GM23338 (cell line): ENCODE measurements at regions not wholly inside any gene's neighbourhood (a gene's known extent, or its start where the extent isn't known, plus 50 kb on each side); places are given as distances from the start of the nearest gene placed in this dataset.

Experiments
- ATAC-seq: fragments of 200-7000 bp; cut with Tn5 transposase; 3 replicates; pipeline ENCODE4 v1.9.1; 2020
- DNase-seq: peaks from one replicate; pipeline ENCODE4 v3.0.0-alpha.2; 2015; ENCODE audit warnings: low spot score
- H2AFZ ChIP-seq: fragments of 200-600 bp; sonication (generic); 2 replicates; pipeline ENCODE4 v1.8.0; 2016; ENCODE audit warnings: antibody characterized with exemption, mild to moderate bottlenecking, moderate library complexity
- H3F3A ChIP-seq: fragments of 200-600 bp; sonication (generic); replicated peaks from 2 replicates; pipeline ENCODE4 v1.8.0; 2017; ENCODE audit warnings: antibody characterized with exemption, mixed run types, low read depth
- H3K27ac ChIP-seq: fragments of 200-600 bp; sonication (generic); 2 replicates; pipeline ENCODE4 v1.6.1; 2016; ENCODE audit warnings: low read depth
- H3K27me3 ChIP-seq: fragments of 200-600 bp; sonication (generic); 2 replicates; pipeline ENCODE4 v1.8.0; 2016; ENCODE audit warnings: mild to moderate bottlenecking, mixed run types, moderate library complexity; ENCODE audit not compliant: insufficient read depth
- H3K36me3 ChIP-seq: fragments of 200-600 bp; sonication (generic); 2 replicates; pipeline ENCODE4 v1.8.0; 2016; ENCODE audit warnings: mild to moderate bottlenecking; ENCODE audit not compliant: insufficient read depth
- H3K4me1 ChIP-seq: fragments of 200-600 bp; sonication (generic); 2 replicates; pipeline ENCODE4 v1.8.0; 2016; ENCODE audit warnings: mild to moderate bottlenecking, moderate library complexity; ENCODE audit not compliant: insufficient read depth
- H3K4me2 ChIP-seq: fragments of 200-600 bp; sonication (generic); 2 replicates; pipeline ENCODE4 v1.7.1; 2017; ENCODE audit warnings: mixed run types
- H3K4me3 ChIP-seq: fragments of 200-600 bp; sonication (generic); 2 replicates; pipeline ENCODE4 v1.6.1; 2016; ENCODE audit warnings: mixed run types
- H3K79me2 ChIP-seq: fragments of 200-600 bp; sonication (generic); replicated peaks from 2 replicates; pipeline ENCODE4 v1.8.0; 2017; ENCODE audit warnings: mild to moderate bottlenecking; ENCODE audit not compliant: insufficient read depth
- H3K9me2 ChIP-seq: fragments of 200-600 bp; sonication (generic); 2 replicates; pipeline ENCODE4 v1.8.0; 2017; ENCODE audit not compliant: insufficient read depth
- H4K20me1 ChIP-seq: fragments of 200-600 bp; sonication (generic); replicated peaks from 2 replicates; pipeline ENCODE4 v1.8.0; 2017; ENCODE audit warnings: mild to moderate bottlenecking; ENCODE audit not compliant: insufficient read depth
- H3K27ac Mint-ChIP-seq: 2 replicates; pipeline ENCODE4 v1.8.0; 2020; ENCODE audit warnings: inconsistent platforms, mild to moderate bottlenecking, moderate library complexity, mixed read lengths
- H3K27me3 Mint-ChIP-seq: 3 replicates; pipeline ENCODE4 v1.8.0; 2022; ENCODE audit warnings: low read depth, mild to moderate bottlenecking, moderate library complexity, mixed read lengths, inconsistent platforms; ENCODE audit not compliant: insufficient read depth, poor library complexity
- H3K36me3 Mint-ChIP-seq: 3 replicates; pipeline ENCODE4 v1.8.0; 2021; ENCODE audit warnings: low read depth, mild to moderate bottlenecking, inconsistent platforms, moderate library complexity, mixed read lengths
- H3K4me1 Mint-ChIP-seq: 3 replicates; pipeline ENCODE4 v1.8.0; 2020; ENCODE audit warnings: mild to moderate bottlenecking, inconsistent platforms, mixed read lengths
- H3K4me3 Mint-ChIP-seq: 3 replicates; pipeline ENCODE4 v1.8.0; 2021; ENCODE audit warnings: moderate library complexity, mild to moderate bottlenecking, inconsistent platforms, mixed read lengths
- H3K9me3 Mint-ChIP-seq: 3 replicates; pipeline ENCODE4 v1.8.0; 2020; ENCODE audit warnings: moderate library complexity, mild to moderate bottlenecking, inconsistent platforms, mixed read lengths
- EZH2phosphoT487 ChIP-seq: fragments of 200-600 bp; sonication (generic); IDR thresholded peaks from one replicate; pipeline ENCODE4 v1.8.1; 2018; ENCODE audit warnings: antibody characterized with exemption; ENCODE audit not compliant: unreplicated experiment
- JUNB ChIP-seq: IDR thresholded peaks from one replicate; pipeline ENCODE4 v1.6.1; 2016; ENCODE audit warnings: antibody characterized with exemption; ENCODE audit not compliant: unreplicated experiment
- NANOG ChIP-seq: IDR thresholded peaks from 2 replicates; pipeline ENCODE4 v1.6.1; 2016; ENCODE audit warnings: antibody characterized with exemption, borderline replicate concordance
- POLR2AphosphoS5 ChIP-seq: IDR thresholded peaks from 2 replicates; pipeline ENCODE4 v1.6.1; 2016; ENCODE audit warnings: antibody characterized with exemption, low read depth
- STAT1 ChIP-seq: IDR thresholded peaks from one replicate; pipeline ENCODE4 v1.6.1; 2016; ENCODE audit warnings: antibody characterized with exemption; ENCODE audit not compliant: unreplicated experiment
- ZNF331 ChIP-seq: fragments of 250-450 bp; sonication (Bioruptor Pico); IDR thresholded peaks from 2 replicates; pipeline ENCODE4 v1.5.0; 2020; ENCODE audit warnings: low read depth, mild to moderate bottlenecking, moderate library complexity
- TF ChIP-seq, protein P1 (sequence below): fragments of 250-450 bp; sonication (Bioruptor Pico); IDR thresholded peaks from 2 replicates; pipeline ENCODE4 v1.5.0; 2020; ENCODE audit warnings: mild to moderate bottlenecking, moderate library complexity
- TF ChIP-seq, protein P2 (sequence below), 2 experiments: fragments of 200-600 bp in 1 of 2; sonication (generic) in 1 of 2; conservative IDR thresholded peaks; 2 replicates each; pipeline versions ENCODE4 v1.5.1 to v1.6.1; 2016 to 2017; ENCODE audit warnings: antibody characterized with exemption in 2 of 2, low read depth in 2 of 2, mild to moderate bottlenecking in 2 of 2, moderate library complexity in 1 of 2

DNA sequence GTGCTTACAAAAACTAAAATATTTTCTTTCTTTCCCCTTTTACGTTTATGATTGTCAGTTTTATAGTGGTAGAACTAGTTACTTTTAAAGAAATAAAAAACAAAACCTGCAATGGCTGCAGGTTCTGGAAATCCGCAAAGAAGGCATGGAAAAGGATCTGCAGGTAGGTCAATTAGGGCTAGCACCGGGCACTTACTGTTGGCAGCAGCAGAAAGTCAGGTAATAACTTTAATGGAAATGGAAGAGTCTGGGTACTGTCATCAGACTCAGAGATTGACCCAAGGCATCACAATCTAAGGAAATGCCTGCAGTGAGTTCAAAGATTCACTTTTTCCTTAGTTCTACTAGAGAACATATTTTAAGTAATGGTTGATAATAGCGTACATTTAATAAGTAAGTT is 1136.3 kb upstream of the B3GALT2 start (continued):
- TF ChIP-seq, protein P1, sequence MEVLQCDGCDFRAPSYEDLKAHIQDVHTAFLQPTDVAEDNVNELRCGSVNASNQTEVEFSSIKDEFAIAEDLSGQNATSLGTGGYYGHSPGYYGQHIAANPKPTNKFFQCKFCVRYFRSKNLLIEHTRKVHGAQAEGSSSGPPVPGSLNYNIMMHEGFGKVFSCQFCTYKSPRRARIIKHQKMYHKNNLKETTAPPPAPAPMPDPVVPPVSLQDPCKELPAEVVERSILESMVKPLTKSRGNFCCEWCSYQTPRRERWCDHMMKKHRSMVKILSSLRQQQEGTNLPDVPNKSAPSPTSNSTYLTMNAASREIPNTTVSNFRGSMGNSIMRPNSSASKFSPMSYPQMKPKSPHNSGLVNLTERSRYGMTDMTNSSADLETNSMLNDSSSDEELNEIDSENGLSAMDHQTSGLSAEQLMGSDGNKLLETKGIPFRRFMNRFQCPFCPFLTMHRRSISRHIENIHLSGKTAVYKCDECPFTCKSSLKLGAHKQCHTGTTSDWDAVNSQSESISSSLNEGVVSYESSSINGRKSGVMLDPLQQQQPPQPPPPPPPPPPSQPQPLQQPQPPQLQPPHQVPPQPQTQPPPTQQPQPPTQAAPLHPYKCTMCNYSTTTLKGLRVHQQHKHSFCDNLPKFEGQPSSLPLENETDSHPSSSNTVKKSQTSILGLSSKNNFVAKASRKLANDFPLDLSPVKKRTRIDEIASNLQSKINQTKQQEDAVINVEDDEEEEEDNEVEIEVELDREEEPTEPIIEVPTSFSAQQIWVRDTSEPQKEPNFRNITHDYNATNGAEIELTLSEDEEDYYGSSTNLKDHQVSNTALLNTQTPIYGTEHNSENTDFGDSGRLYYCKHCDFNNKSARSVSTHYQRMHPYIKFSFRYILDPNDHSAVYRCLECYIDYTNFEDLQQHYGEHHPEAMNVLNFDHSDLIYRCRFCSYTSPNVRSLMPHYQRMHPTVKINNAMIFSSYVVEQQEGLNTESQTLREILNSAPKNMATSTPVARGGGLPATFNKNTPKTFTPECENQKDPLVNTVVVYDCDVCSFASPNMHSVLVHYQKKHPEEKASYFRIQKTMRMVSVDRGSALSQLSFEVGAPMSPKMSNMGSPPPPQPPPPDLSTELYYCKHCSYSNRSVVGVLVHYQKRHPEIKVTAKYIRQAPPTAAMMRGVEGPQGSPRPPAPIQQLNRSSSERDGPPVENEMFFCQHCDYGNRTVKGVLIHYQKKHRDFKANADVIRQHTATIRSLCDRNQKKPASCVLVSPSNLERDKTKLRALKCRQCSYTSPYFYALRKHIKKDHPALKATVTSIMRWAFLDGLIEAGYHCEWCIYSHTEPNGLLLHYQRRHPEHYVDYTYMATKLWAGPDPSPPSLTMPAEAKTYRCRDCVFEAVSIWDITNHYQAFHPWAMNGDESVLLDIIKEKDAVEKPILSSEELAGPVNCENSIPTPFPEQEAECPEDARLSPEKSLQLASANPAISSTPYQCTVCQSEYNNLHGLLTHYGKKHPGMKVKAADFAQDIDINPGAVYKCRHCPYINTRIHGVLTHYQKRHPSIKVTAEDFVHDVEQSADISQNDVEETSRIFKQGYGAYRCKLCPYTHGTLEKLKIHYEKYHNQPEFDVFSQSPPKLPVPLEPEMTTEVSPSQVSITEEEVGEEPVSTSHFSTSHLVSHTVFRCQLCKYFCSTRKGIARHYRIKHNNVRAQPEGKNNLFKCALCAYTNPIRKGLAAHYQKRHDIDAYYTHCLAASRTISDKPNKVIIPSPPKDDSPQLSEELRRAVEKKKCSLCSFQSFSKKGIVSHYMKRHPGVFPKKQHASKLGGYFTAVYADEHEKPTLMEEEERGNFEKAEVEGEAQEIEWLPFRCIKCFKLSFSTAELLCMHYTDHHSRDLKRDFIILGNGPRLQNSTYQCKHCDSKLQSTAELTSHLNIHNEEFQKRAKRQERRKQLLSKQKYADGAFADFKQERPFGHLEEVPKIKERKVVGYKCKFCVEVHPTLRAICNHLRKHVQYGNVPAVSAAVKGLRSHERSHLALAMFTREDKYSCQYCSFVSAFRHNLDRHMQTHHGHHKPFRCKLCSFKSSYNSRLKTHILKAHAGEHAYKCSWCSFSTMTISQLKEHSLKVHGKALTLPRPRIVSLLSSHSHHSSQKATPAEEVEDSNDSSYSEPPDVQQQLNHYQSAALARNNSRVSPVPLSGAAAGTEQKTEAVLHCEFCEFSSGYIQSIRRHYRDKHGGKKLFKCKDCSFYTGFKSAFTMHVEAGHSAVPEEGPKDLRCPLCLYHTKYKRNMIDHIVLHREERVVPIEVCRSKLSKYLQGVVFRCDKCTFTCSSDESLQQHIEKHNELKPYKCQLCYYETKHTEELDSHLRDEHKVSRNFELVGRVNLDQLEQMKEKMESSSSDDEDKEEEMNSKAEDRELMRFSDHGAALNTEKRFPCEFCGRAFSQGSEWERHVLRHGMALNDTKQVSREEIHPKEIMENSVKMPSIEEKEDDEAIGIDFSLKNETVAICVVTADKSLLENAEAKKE (CRISPR knock-in tag) = no peak
- no peak for TF ChIP-seq POLR2AphosphoS5
- TF ChIP-seq JUNB = no peak
- TF ChIP-seq, protein P2, sequence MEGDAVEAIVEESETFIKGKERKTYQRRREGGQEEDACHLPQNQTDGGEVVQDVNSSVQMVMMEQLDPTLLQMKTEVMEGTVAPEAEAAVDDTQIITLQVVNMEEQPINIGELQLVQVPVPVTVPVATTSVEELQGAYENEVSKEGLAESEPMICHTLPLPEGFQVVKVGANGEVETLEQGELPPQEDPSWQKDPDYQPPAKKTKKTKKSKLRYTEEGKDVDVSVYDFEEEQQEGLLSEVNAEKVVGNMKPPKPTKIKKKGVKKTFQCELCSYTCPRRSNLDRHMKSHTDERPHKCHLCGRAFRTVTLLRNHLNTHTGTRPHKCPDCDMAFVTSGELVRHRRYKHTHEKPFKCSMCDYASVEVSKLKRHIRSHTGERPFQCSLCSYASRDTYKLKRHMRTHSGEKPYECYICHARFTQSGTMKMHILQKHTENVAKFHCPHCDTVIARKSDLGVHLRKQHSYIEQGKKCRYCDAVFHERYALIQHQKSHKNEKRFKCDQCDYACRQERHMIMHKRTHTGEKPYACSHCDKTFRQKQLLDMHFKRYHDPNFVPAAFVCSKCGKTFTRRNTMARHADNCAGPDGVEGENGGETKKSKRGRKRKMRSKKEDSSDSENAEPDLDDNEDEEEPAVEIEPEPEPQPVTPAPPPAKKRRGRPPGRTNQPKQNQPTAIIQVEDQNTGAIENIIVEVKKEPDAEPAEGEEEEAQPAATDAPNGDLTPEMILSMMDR (conservative IDR thresholded peaks at IDR 0.05; ENCODE audit: low read depth in 2 of 2) = no peak

DNA sequence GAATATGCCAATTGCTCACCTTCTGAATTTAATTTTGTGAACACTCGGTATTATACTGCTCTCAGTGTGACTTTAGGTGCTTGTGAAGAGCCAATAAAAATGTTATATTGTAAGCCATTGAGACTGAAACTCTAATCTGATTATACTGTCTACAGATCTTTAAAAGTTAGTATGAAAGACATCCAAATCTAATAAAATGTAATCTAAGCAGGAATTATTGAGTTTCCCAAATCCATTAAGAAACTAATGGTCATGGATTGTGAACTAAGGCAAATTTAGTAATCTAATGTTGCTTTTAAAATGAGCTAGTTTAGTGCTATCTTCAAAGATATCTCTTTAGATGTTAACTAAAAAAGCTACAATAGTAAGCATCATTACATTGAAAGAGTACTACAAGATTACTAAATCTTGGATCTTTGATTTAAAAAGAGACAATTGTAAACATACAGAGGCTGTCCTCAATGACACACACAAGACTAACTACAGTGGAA is 1132.4 kb upstream of the B3GALT2 start:
- H3K27ac ChIP-seq = no peak overlapping the region
- H3K4me1 ChIP-seq = no peaks in the 10 kb centered on the region
- no peaks in the 10 kb centered on the region for H3K9me2 ChIP-seq
- ATAC-seq (no peak), DNase-seq (no peak)
- no peaks in the 10 kb centered on the region for H4K20me1 ChIP-seq
- H3F3A ChIP-seq = no peaks in the 10 kb centered on the region
- Mint-ChIP-seq H3K4me1 (no peaks in the 10 kb centered on the region), H3K27me3 (no peaks in the 10 kb centered on the region), H3K27ac (no peak overlapping the region), H3K9me3 (0 out of 3 replicates have a peak, but pooled peaks cover 3% of the 10 kb centered on the region), H3K36me3 (no peaks in the 10 kb centered on the region), H3K4me3 (no peak overlapping the region)
- no peak overlapping the region for H3K4me3 ChIP-seq
- H3K27me3 ChIP-seq = no peaks in the 10 kb centered on the region
- no peaks in the 10 kb centered on the region for H3K36me3 ChIP-seq
- no peaks in the 10 kb centered on the region for H3K79me2 ChIP-seq
- no peak overlapping the region for H3K4me2 ChIP-seq
- no peak overlapping the region for H2AFZ ChIP-seq
- TF ChIP-seq EZH2phosphoT487 (no peak), POLR2AphosphoS5 (no peak), NANOG (no peak), ZNF331 (CRISPR knock-in tag) (no peak), STAT1 (no peak)
- TF ChIP-seq, protein P1 (CRISPR knock-in tag) = no peak
